Right cardiac atrium (tissue), 5 donors: ENCODE measurements at regions not wholly inside any gene's neighbourhood (a gene's known extent, or its start where the extent isn't known, plus 50 kb on each side); places are given as distances from the start of the nearest gene placed in this dataset.

Experiments used
- ATAC-seq, 2 donors: fragments of 200-7000 bp; cut with Tn5 transposase; one replicate each; pipeline versions ENCODE4 v1.8.0 to v1.9.1; 2020; ENCODE audit warnings: moderate library complexity in 2 of 2, mild to moderate bottlenecking in 1 of 2
- DNase-seq, 3 donors: peaks; one replicate each; pipeline ENCODE4 v3.0.0-alpha.2; 2020
- H3K27ac ChIP-seq: one replicate; pipeline ENCODE4 v1.5.1; 2013; ENCODE audit warnings: mild to moderate bottlenecking, low read length, control low read depth, moderate library complexity
- H3K27me3 ChIP-seq: one replicate; pipeline ENCODE4 v1.6.1; 2013; ENCODE audit not compliant: control insufficient read depth, insufficient read depth
- H3K4me1 ChIP-seq: one replicate; pipeline ENCODE4 v1.6.1; 2013; ENCODE audit warnings: low read length; ENCODE audit not compliant: control insufficient read depth, insufficient read depth
- H3K4me3 ChIP-seq: one replicate; pipeline ENCODE4 v1.5.1; 2013; ENCODE audit warnings: low read length, control low read depth
- H3K9me3 ChIP-seq: one replicate; pipeline ENCODE4 v1.6.1; 2013; ENCODE audit warnings: low read length; ENCODE audit not compliant: control insufficient read depth
- WGBS: extraction: QIAGEN DNeasy Blood & Tissue Kit; methylation state at CpG from one replicate; pipeline ENCODE4 v1.1.7; 2013; 5-methylcytosine and 5-hydroxymethylcytosine counted together
- intact Hi-C, 4 donors: fragments of 100-400 bp; cut with DNase I; formaldehyde crosslinking; loops; one replicate each; pipeline versions ENCODE4 v1.11.0 to v1.14.0; 2022 to 2023
- donor health status: healthy with polysubstance abuse.
- donor health status: DM: no; HTN: yes; CAD: no.
- donor health status: DM: no; HTN: no; CAD: no.
- donor health status: DM: no; HTN: yes; CAD: no; lungs with severe emphysema.
- donor health status: DM: yes; HTN: yes; CAD: no.

- H3K27ac ChIP-seq, result no peak overlapping the region
- ATAC-seq, result no peak
- 60% methylated on average over 4 of the region's 4 CpGs for WGBS
Observed at GRCh38 chr9:13397220-13397619, 117.7 kb upstream of the MPDZ start.

GRCh38 chr9:13396418-13396817, 116.9 kb upstream of the MPDZ start:
- 91% methylated on average over 4 of the region's 4 CpGs for WGBS

More at GRCh38 chr9:13397220-13397619, 117.7 kb upstream of the MPDZ start:
- Histone ChIP-seq H3K9me3 (no peaks in the 10 kb centered on the region), H3K4me1 (no peaks in the 10 kb centered on the region), H3K27me3 (no peaks in the 10 kb centered on the region), H3K4me3 (no peak overlapping the region)
- no peak for DNase-seq
- intact Hi-C loops, result no loop called here

DNA sequence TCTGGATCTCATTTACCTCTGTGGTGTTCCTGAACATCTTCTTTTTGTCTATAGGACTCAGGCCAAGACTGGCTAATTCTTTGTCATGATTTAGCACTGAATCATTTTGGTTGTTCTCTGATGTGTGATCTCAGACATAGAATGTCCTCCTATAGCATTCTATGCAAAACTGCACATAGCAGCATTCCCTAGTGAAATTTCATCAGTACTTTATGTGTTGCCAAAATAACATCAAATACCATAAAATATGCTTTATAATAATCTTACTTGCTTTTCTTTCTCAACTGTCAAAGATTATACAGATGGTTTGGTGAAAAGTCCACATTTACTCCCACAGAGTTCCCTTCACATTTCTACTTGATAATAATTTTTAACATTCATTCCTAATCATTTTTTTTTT, 115.7 kb upstream of the MPDZ start:
- no peak overlapping the region for H3K4me3 ChIP-seq
- H3K27ac ChIP-seq, result no peak overlapping the region
- no peaks in the 10 kb centered on the region for H3K9me3 ChIP-seq
- H3K27me3 ChIP-seq, result no peaks in the 10 kb centered on the region
- intact Hi-C loops, result no loop called here
- no peak for DNase-seq
- no peak for ATAC-seq
- H3K4me1 ChIP-seq, result no peaks in the 10 kb centered on the region

More at GRCh38 chr9:13396418-13396817, 116.9 kb upstream of the MPDZ start:
- no peaks in the 10 kb centered on the region for H3K27me3 ChIP-seq
- H3K27ac ChIP-seq, result no peak overlapping the region
- no peak for ATAC-seq
- no peak overlapping the region for H3K4me3 ChIP-seq
- no peak for DNase-seq
- H3K9me3 ChIP-seq, result no peaks in the 10 kb centered on the region
- intact Hi-C loops, result no loop called here
- no peaks in the 10 kb centered on the region for H3K4me1 ChIP-seq

DNA sequence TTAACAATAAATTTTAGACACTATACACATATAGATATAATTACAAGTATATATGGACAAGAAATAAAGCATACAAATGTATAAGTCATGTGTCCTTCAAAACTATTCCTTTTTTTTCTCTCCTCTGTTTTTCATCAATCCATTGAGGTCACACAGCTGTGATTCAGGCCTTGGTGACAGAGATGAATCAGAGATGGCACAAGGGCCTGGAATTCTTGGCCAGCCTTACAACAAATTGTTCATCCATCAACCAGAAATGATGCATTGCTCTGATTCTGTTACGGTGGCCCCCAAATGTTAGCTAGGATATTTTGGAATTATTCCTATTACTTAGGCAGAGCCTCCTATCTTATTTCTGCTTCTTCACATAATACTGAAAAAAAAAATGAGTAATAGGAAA, 108.7 kb upstream of the MPDZ start:
- intact Hi-C loops, result no loop called here
- Histone ChIP-seq H3K27ac (no peak overlapping the region), H3K4me3 (no peak overlapping the region), H3K27me3 (no peaks in the 10 kb centered on the region), H3K4me1 (no peaks in the 10 kb centered on the region), H3K9me3 (no peaks in the 10 kb centered on the region)
- ATAC-seq (peak; percentile 74 to 86), DNase-seq (peak in 1 of 3 donors; percentile 40)
- WGBS, result 57% methylated on average over 1 of the region's 1 CpG

DNA sequence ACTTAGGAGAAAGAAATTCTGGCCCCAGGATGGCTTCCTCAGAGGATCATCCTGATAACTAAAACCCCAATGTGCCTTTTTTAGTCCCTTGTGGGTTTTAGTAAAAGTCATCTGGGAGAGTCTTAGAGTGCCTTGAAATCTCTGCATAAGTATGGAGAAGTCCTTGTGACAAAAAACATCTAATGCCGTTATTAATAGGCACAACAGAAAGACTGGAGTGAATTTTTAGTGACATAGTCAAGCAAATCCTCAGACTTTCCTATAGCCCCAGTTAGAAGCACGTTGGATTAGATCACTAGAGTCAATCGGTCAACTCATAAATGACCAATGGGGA, 108.2 kb upstream of the MPDZ start:
- intact Hi-C loops, result no loop called here
- 50% methylated on average over 3 of the region's 3 CpGs for WGBS
- Histone ChIP-seq H3K4me3 (no peak overlapping the region), H3K27me3 (no peaks in the 10 kb centered on the region), H3K9me3 (no peaks in the 10 kb centered on the region), H3K4me1 (no peaks in the 10 kb centered on the region), H3K27ac (no peak overlapping the region)
- no peak for ATAC-seq
- DNase-seq, result no peak

GRCh38 chr9:13386935-13387733, 107.6 kb upstream of the MPDZ start:
- no peaks in the 10 kb centered on the region for H3K27me3 ChIP-seq
- DNase-seq (no peak), ATAC-seq (peak; percentile 87 to 88)
- no peak overlapping the region for H3K27ac ChIP-seq
- H3K9me3 ChIP-seq, result no peaks in the 10 kb centered on the region
- 56% methylated on average over 4 of the region's 4 CpGs for WGBS
- intact Hi-C loops, result no loop called here
- H3K4me1 ChIP-seq, result no peaks in the 10 kb centered on the region
- H3K4me3 ChIP-seq, result no peak overlapping the region

GRCh38 chr9:13386316-13386715, 106.8 kb upstream of the MPDZ start:
- H3K4me3 ChIP-seq, result no peak overlapping the region
- intact Hi-C loops, result no loop called here
- H3K27me3 ChIP-seq, result no peaks in the 10 kb centered on the region
- H3K9me3 ChIP-seq, result no peaks in the 10 kb centered on the region
- 61% methylated on average over 2 of the region's 2 CpGs for WGBS
- peak in 2 of 3 donors; percentile 31 to 74 for DNase-seq
- no peak overlapping the region for H3K27ac ChIP-seq
- ATAC-seq, result no peak
- H3K4me1 ChIP-seq, result no peaks in the 10 kb centered on the region

- H3K4me1 ChIP-seq, result no peaks in the 10 kb centered on the region
- H3K27ac ChIP-seq, result no peak overlapping the region
- DNase-seq, result no peak
- no peak overlapping the region for H3K4me3 ChIP-seq
- H3K27me3 ChIP-seq, result no peaks in the 10 kb centered on the region
- H3K9me3 ChIP-seq, result no peaks in the 10 kb centered on the region
- ATAC-seq, result no peak
- intact Hi-C loops, result no loop called here
- WGBS, result 98% methylated on average over 1 of the region's 1 CpG
Observed at GRCh38 chr9:13383855-13384254, 104.4 kb upstream of the MPDZ start.

DNA sequence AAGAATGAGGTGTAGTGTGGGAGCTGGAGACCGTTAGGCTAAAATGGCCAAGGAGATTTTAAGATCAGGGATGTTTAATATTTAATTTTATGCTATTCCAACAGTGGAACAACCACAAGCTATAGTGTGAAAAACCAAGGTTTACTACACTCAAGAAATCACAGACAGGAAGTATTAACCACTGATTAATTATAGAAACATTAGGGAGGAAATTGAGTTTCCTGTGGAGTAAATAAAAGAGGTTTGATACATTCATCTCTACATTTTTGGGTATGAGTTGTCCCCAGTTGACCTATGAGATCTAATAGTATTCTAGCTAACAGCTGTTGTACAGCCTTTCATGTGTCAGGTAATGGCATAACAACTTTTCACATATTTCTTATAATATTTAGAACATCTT, 103.7 kb upstream of the MPDZ start:
- intact Hi-C loops, result no loop called here
- H3K27me3 ChIP-seq, result no peaks in the 10 kb centered on the region
- no peak overlapping the region for H3K4me3 ChIP-seq
- WGBS, result 78% methylated on average over 1 of the region's 1 CpG
- no peak overlapping the region for H3K27ac ChIP-seq
- no peaks in the 10 kb centered on the region for H3K4me1 ChIP-seq
- H3K9me3 ChIP-seq, result no peaks in the 10 kb centered on the region
- DNase-seq (no peak), ATAC-seq (no peak)

- no peak overlapping the region for H3K27ac ChIP-seq
- WGBS, result 93% methylated on average over 5 of the region's 5 CpGs
- no peak overlapping the region for H3K4me3 ChIP-seq
- H3K4me1 ChIP-seq, result no peaks in the 10 kb centered on the region
- no peaks in the 10 kb centered on the region for H3K9me3 ChIP-seq
- H3K27me3 ChIP-seq, result no peaks in the 10 kb centered on the region
- no peak for DNase-seq
- no peak for ATAC-seq
- intact Hi-C loops, result no loop called here
Observed at GRCh38 chr9:13382595-13382994, 103.1 kb upstream of the MPDZ start.

GRCh38 chr9:13380903-13381302, 101.4 kb upstream of the MPDZ start:
- WGBS, result 92% methylated on average over 3 of the region's 3 CpGs
- H3K9me3 ChIP-seq, result no peaks in the 10 kb centered on the region
- no peaks in the 10 kb centered on the region for H3K4me1 ChIP-seq
- no peak for ATAC-seq
- H3K4me3 ChIP-seq, result no peak overlapping the region
- intact Hi-C loops, result no loop called here
- H3K27me3 ChIP-seq, result no peaks in the 10 kb centered on the region
- H3K27ac ChIP-seq, result no peak overlapping the region
- no peak for DNase-seq

- Histone ChIP-seq H3K4me1 (no peaks in the 10 kb centered on the region), H3K9me3 (no peaks in the 10 kb centered on the region), H3K27me3 (no peaks in the 10 kb centered on the region), H3K27ac (no peak overlapping the region), H3K4me3 (no peak overlapping the region)
- DNase-seq, result no peak
- ATAC-seq, result no peak
- intact Hi-C loops, result no loop called here
- 45% methylated on average over 2 of the region's 2 CpGs for whole genome bisulfite sequencing
Observed at GRCh38 chr9:13378154-13378553, 98.7 kb upstream of the MPDZ start.
